ENCODE measurements at regions not wholly inside any gene's neighbourhood (a gene's known extent, or its start where the extent isn't known, plus 50 kb on each side); places are given as distances from the start of the nearest gene placed in this dataset.

DNA sequence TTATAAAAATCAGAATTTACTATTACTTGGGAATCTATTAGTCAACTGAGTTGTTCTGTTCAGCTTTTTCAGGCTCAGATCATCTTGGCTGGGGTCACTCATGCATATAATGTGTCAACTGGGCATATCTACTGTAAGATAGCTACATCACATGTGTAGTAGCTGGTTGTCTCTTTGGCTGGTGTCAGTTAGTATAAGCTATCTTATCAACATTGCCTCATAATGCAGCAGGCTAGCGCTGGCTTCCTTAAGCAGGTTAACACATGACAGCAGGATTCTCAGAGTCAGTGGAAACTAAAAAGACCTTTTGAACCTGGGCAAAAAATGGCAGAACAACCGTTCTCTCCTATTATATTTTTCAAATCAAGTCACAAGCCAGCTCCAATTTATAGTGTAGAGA is 378.3 kb upstream of the PCDH10 start (continued):
- no peak for TF ChIP-seq ZNF616 (CRISPR knock-in tag; IDR thresholded peaks at IDR 0.05; ENCODE audit: low read depth)

DNA sequence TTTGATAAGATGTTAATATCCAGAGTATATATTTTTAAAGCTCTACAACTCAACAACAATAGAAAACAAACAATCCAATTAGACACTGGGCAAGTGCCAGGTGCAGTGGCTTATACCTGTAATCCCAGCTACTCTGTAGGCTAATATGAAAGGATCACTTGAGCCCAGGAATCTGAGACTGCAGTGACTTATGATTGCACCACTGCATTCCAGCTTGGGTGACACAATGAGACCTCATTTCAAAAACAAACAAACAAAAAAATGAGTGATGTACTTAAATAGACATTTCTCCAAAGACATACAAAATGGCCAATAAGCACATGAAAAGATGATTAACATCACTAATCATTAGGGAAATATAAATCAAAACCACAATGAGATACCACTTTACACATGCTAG is 356.8 kb upstream of the PCDH10 start:
- POLR2A ChIA-PET: no interaction called here
- intact Hi-C loops (cut with micrococcal nuclease; ENCODE audit: unreplicated experiment) (no loop called here), in situ Hi-C loops (cut with HindIII; ENCODE audit: extremely low pct_ligation_motif_present, low pct_unique_long_range_greater_than_20kb) (no loop called here)
- no peaks in the 10 kb centered on the region for H3K79me2 ChIP-seq (ENCODE audit: insufficient read depth, low read length)
- TF ChIP-seq KDM5A (IDR thresholded peaks at IDR 0.05; ENCODE audit: borderline replicate concordance, low read length) (no peak), GATAD1 (CRISPR knock-in tag; IDR thresholded peaks at IDR 0.05) (no peak), ZMYM3 (CRISPR knock-in tag; IDR thresholded peaks at IDR 0.05) (no peak), CBFB (CRISPR knock-in tag; IDR thresholded peaks at IDR 0.05) (no peak), KAT2B (IDR thresholded peaks at IDR 0.05; ENCODE audit: borderline replicate concordance, low read depth, low read length) (no peak), ZNF878 (CRISPR knock-in tag; IDR thresholded peaks at IDR 0.05) (no peak), RCOR2 (CRISPR knock-in tag; IDR thresholded peaks at IDR 0.05) (no peak), SAP130 (CRISPR knock-in tag; IDR thresholded peaks at IDR 0.05; ENCODE audit: low read depth) (no peak), EP300 (IDR thresholded peaks at IDR 0.05; ENCODE audit: low read depth in 2 of 2, low read length in 2 of 2) (no peak), EP300 (CRISPR knock-in tag; IDR thresholded peaks at IDR 0.05; ENCODE audit: borderline replicate concordance) (no peak), ZNF317 (CRISPR knock-in tag; IDR thresholded peaks at IDR 0.05) (no peak), ZBTB1 (CRISPR knock-in tag; IDR thresholded peaks at IDR 0.05; ENCODE audit: borderline replicate concordance) (no peak), ZNF207 (IDR thresholded peaks at IDR 0.05; ENCODE audit: borderline replicate concordance) (no peak), ZNF350 (CRISPR knock-in tag; IDR thresholded peaks at IDR 0.05; ENCODE audit: borderline replicate concordance, low read depth) (no peak), SRY (CRISPR knock-in tag; IDR thresholded peaks at IDR 0.05) (no peak)
- TF ChIP-seq, protein P1, sequence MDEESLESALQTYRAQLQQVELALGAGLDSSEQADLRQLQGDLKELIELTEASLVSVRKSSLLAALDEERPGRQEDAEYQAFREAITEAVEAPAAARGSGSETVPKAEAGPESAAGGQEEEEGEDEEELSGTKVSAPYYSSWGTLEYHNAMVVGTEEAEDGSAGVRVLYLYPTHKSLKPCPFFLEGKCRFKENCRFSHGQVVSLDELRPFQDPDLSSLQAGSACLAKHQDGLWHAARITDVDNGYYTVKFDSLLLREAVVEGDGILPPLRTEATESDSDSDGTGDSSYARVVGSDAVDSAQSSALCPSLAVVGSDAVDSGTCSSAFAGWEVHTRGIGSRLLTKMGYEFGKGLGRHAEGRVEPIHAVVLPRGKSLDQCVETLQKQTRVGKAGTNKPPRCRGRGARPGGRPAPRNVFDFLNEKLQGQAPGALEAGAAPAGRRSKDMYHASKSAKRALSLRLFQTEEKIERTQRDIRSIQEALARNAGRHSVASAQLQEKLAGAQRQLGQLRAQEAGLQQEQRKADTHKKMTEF (CRISPR knock-in tag; IDR thresholded peaks at IDR 0.05): no peak
- TF ChIP-seq, protein P2, sequence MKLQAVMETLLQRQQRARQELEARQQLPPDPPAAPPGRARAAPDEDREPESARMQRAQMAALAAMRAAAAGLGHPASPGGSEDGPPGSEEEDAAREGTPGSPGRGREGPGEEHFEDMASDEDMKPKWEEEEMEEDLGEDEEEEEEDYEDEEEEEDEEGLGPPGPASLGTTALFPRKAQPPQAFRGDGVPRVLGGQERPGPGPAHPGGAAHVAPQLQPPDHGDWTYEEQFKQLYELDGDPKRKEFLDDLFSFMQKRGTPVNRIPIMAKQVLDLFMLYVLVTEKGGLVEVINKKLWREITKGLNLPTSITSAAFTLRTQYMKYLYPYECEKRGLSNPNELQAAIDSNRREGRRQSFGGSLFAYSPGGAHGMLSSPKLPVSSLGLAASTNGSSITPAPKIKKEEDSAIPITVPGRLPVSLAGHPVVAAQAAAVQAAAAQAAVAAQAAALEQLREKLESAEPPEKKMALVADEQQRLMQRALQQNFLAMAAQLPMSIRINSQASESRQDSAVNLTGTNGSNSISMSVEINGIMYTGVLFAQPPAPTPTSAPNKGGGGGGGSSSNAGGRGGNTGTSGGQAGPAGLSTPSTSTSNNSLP (IDR thresholded peaks at IDR 0.05; ENCODE audit: low read depth, low read length): no peak
- no peak overlapping the region for H3K27ac ChIP-seq (ENCODE audit: extremely low read length, insufficient read depth, low read length)
- no peak overlapping the region for H3K4me3 ChIP-seq (replicated peaks in 1 of 3; ENCODE audit: insufficient read depth in 1 of 3, low read depth in 2 of 3, low read length in 3 of 3)
- H3K4me1 ChIP-seq (ENCODE audit: insufficient read depth, low read length): no peaks in the 10 kb centered on the region
- no peaks in the 10 kb centered on the region for H4K20me1 ChIP-seq (ENCODE audit: insufficient read depth, low read length)
- ATAC-seq (no peak), DNase-seq (ENCODE audit: low spot score) (no peak), FAIRE-seq (no peak)
- no peak overlapping the region for H3K9ac ChIP-seq (ENCODE audit: insufficient read depth, low read depth, low read length)
- no peak overlapping the region for H2AFZ ChIP-seq (ENCODE audit: low read length)
- H3K9me3 ChIP-seq (ENCODE audit: low read length): no peaks in the 10 kb centered on the region
- H3K36me3 ChIP-seq (replicated peaks in 1 of 2; ENCODE audit: control insufficient read depth in 1 of 2, insufficient read depth in 2 of 2, low read length in 2 of 2): no peaks in the 10 kb centered on the region
- no peaks in the 10 kb centered on the region; a peak in 1 of 5 replicates for H3K27me3 ChIP-seq (ENCODE audit: control insufficient read depth in 1 of 2, insufficient read depth in 2 of 2, low read length in 2 of 2)
- CTCF ChIA-PET (ENCODE audit: low intra/inter-chr PET ratio, low total read pairs): no interaction called here
- no TSS peak for BruUV-seq (replicated peaks)
- no peak overlapping the region for H3K4me2 ChIP-seq (ENCODE audit: low read depth, low read length)

Data from HepG2 (cell line).